H1 (cell line): ENCODE measurements at regions not wholly inside any gene's neighbourhood (a gene's known extent, or its start where the extent isn't known, plus 50 kb on each side); places are given as distances from the start of the nearest gene placed in this dataset.

Experiments used
- CHD2 ChIP-seq: IDR thresholded peaks from 2 replicates; pipeline ENCODE4 v1.6.1; 2012; ENCODE audit warnings: low read length, improper control_type of control experiment
- GABPA ChIP-seq: IDR thresholded peaks from 2 replicates; pipeline ENCODE4 v1.6.1; 2011; ENCODE audit warnings: mild to moderate bottlenecking, low read length, moderate library complexity, borderline replicate concordance; ENCODE audit not compliant: insufficient read depth
- NANOG ChIP-seq: IDR thresholded peaks from 2 replicates; pipeline ENCODE4 v1.6.1; 2011; ENCODE audit warnings: low read length, low read depth, mild to moderate bottlenecking, inconsistent platforms; ENCODE audit not compliant: insufficient read depth, poor library complexity, severe bottlenecking
- POLR2A ChIP-seq, 2 experiments: IDR thresholded peaks; 1 replicate in 1 of 2; 2 replicates in 1 of 2; pipeline ENCODE4 v1.6.1; 2011; ENCODE audit warnings: low read depth in 2 of 2, low read length in 2 of 2, mild to moderate bottlenecking in 2 of 2; ENCODE audit errors: control extremely low read depth in 1 of 2
- TAF1 ChIP-seq: IDR thresholded peaks from 2 replicates; pipeline ENCODE4 v1.6.1; 2011; ENCODE audit warnings: mild to moderate bottlenecking, low read depth, low read length
- TF ChIP-seq, protein P1 (sequence below): IDR thresholded peaks from 2 replicates; pipeline ENCODE4 v1.6.1; 2011; ENCODE audit warnings: low read length, improper control_type of control experiment
- TF ChIP-seq, protein P2 (sequence below), 3 experiments: IDR thresholded peaks; 1 replicate in 2 of 3; 2 replicates in 1 of 3; pipeline versions ENCODE4 v1.5.1 to v1.6.1; 2011; ENCODE audit warnings: low read length in 3 of 3, mild to moderate bottlenecking in 3 of 3, inconsistent platforms in 2 of 3, low read depth in 1 of 3, moderate library complexity in 1 of 3; ENCODE audit not compliant: insufficient read depth in 1 of 3; ENCODE audit errors: control extremely low read depth in 1 of 3

DNA sequence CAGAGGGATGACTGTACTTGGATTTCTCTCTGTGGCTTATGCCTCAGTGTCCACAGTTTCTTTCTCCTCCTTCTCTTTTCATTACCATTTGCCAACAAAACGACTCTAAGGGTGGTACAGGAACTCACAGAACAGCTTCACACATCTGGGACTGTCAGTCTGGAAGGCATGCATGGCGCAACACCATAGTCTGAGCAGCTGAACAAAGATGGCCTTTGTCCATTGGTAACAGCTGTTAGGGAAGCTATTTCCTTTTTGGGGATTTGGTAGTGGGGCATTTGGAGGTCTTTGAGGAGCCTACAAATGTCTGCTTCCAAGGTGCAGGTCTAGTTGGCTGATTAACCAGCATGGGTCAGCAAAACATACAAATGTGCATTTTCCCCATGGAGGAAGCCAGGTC, 81.4 kb upstream of the PCDH8 start:
- TF ChIP-seq, protein P1, sequence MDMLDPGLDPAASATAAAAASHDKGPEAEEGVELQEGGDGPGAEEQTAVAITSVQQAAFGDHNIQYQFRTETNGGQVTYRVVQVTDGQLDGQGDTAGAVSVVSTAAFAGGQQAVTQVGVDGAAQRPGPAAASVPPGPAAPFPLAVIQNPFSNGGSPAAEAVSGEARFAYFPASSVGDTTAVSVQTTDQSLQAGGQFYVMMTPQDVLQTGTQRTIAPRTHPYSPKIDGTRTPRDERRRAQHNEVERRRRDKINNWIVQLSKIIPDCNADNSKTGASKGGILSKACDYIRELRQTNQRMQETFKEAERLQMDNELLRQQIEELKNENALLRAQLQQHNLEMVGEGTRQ: no peak
- TF ChIP-seq NANOG (no peak), CHD2 (no peak), POLR2A (IDR thresholded peaks at IDR 0.05; ENCODE audit: control extremely low read depth in 1 of 2, low read depth in 2 of 2, low read length in 2 of 2) (no peak), GABPA (no peak), TAF1 (no peak)
- TF ChIP-seq, protein P2, sequence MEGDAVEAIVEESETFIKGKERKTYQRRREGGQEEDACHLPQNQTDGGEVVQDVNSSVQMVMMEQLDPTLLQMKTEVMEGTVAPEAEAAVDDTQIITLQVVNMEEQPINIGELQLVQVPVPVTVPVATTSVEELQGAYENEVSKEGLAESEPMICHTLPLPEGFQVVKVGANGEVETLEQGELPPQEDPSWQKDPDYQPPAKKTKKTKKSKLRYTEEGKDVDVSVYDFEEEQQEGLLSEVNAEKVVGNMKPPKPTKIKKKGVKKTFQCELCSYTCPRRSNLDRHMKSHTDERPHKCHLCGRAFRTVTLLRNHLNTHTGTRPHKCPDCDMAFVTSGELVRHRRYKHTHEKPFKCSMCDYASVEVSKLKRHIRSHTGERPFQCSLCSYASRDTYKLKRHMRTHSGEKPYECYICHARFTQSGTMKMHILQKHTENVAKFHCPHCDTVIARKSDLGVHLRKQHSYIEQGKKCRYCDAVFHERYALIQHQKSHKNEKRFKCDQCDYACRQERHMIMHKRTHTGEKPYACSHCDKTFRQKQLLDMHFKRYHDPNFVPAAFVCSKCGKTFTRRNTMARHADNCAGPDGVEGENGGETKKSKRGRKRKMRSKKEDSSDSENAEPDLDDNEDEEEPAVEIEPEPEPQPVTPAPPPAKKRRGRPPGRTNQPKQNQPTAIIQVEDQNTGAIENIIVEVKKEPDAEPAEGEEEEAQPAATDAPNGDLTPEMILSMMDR (IDR thresholded peaks at IDR 0.05; ENCODE audit: control extremely low read depth in 1 of 3, insufficient read depth in 1 of 3, low read depth in 1 of 3, low read length in 3 of 3): no peak
